HL-60/S4 (cell line): ENCODE measurements at regions not wholly inside any gene's neighbourhood (a gene's known extent, or its start where the extent isn't known, plus 50 kb on each side); places are given as distances from the start of the nearest gene placed in this dataset.
"Not testable (repeated sequence)": the region's sequence is repeated elsewhere in the genome, so short reads cannot be mapped to it uniquely, and the experiment has no call there.

Experiments used
- in situ Hi-C: fragments of 300-500 bp; cut with MboI; formaldehyde crosslinking; loops from 2 replicates; pipeline ENCODE4 v1.14.3; 2022; ENCODE audit warnings: low sequenced_read_pairs

GRCh38 chr4:111919639-111920038 is 225.6 kb upstream of the FAM241A start:
- in situ Hi-C loops, result no loop called here

- in situ Hi-C loops, result no loop called here
These were observed 223.5 kb upstream of the FAM241A start for GRCh38 chr4:111921714-111922113.

DNA sequence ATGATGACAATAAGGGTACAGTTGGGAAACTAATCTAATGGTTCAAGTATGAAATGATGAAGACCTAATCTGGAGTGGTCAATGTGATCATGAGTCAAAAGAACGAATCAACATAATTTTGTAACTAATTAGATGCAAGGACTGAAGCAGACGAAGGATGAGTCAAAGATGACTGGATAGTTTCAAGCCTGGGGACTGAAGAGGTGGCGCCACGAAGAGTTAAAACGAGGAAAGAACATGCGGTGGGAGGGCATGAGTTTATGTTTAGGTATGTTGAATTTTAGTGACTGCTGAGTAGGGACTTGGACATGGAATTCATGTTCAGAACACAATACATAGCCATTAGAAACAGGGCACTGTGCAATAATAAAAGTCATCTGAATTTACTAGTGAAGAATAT is 221.5 kb upstream of the FAM241A start:
- in situ Hi-C loops, result no loop called here

DNA sequence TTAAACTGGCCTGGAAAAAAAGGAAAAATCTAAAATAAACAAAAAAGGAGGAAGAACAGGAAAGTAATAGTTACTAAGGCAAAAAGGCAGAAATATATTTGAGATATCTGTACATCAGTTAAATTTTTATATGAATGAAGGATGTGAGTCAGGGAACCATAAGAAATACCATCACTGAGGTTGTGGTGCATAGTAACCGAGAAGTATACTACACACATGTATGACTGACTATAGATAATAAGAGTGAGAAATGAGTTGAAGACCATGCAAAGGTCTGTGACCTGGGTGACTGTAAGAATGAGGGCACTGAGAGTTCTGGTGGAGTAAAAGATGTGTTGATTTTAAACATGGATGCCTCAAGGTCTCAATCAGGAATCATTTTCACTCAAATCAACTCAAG is 220.6 kb upstream of the FAM241A start:
- in situ Hi-C loops, result no loop called here

GRCh38 chr4:111930659-111931058 is 214.6 kb upstream of the FAM241A start:
- in situ Hi-C loops, result no loop called here

- in situ Hi-C loops, result no loop called here
These were observed 211.6 kb upstream of the FAM241A start for GRCh38 chr4:111933703-111934102.

DNA sequence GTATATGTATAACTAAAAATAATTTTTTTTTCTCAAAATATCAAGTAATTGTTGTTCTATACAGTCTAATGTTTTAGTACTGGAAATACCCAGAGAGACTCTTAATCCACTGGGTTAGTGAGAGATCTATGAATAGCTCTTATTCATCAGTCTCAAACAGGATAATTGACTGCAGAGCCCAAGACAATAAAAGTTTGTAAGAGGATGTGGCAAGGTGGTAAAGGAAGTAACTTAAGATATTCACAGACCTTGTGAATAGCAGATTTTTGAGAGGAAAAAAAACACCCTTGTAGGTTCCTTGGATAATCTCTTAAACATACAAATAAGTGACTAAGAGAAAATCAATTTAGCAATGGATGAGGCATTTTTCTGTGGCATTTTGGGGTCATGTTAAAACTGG is 210.9 kb upstream of the FAM241A start:
- in situ Hi-C loops, result no loop called here

- in situ Hi-C loops, result no loop called here
These were observed 207.9 kb upstream of the FAM241A start for GRCh38 chr4:111937368-111937767.

DNA sequence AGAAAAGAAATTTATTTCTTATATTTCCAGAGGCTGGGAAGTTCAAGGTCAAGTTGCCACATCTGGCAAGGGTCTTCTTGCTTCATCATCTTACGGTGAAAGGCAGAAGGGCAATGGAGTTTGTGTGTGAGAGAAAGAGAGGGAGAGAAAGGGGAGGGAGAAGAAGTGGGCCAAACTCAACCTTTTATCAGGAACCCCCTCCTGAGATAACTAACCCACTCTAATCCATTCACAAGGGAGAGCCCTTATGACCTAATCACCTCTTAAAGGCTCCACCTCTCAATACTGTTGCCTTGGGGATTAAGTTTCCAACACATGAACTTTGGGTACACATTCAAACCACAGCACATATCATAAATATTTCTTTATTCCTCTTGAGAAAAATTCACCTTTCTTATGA is 203.3 kb upstream of the FAM241A start:
- in situ Hi-C loops, result no loop called here

DNA sequence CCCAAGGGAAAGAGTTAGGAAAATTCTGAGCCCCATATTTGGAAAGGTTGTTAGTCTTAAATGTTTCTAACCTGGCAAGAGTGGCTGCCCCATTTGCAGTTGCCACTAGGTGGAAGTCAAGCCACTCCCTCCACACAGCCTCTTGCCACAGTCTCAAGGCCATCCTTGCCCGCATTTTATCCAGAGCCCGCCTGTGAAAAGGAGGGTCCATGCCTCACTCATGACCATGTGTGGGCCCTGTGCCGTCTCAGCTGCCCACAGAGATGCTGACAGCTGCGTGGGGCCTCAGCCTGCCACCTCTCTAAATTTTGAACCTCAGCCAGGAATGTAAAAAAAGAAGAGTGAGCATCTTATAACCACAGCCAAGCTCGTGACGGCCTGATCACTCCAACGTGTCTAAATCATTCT is 201.5 kb upstream of the FAM241A start:
- in situ Hi-C loops, result no loop called here

- in situ Hi-C loops, result no loop called here
These were observed 200.2 kb upstream of the FAM241A start for GRCh38 chr4:111945014-111945413.

DNA sequence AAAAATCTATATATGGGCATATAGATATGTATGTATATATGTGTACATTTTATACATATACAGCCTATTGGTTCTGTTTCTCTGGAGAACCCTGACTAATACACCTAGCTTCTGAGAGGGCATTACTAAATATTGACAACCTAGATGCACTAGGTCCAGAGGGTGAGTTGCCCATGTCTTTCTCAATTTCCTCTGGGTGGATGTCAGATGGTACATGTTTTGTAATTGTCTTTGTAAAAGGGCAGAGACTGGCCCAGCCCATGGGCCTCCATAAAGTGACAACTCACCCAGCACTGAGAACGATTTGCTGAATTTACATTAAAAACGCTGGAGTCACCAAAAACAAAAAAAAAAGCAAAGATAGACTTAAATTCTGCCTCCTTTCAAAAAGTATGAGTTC is 198.5 kb upstream of the FAM241A start:
- in situ Hi-C loops, result no loop called here

- in situ Hi-C loops, result no loop called here
These were observed 192.6 kb upstream of the FAM241A start for GRCh38 chr4:111952688-111953087.

DNA sequence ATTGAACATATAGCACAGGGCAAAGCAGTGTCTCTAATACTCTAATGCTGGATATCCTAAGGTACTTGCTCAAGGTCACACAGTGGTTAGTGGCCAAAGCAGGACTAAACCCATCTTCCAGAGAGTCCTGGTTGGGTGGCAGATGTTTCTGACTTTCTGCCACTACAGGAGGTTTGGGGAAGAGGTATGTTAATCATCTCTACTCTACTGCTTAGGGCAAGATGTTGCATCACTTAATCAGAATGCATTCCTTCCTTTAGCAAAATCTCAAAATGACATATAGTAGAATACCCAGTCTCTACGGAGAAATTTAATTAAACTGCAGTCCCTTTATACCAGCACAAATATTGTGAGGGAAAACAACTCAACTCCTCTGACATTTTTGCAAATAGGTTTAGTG is 190.7 kb upstream of the FAM241A start:
- in situ Hi-C loops, result no loop called here

GRCh38 chr4:111955001-111955400 is 190.3 kb upstream of the FAM241A start:
- in situ Hi-C loops, result no loop called here

DNA sequence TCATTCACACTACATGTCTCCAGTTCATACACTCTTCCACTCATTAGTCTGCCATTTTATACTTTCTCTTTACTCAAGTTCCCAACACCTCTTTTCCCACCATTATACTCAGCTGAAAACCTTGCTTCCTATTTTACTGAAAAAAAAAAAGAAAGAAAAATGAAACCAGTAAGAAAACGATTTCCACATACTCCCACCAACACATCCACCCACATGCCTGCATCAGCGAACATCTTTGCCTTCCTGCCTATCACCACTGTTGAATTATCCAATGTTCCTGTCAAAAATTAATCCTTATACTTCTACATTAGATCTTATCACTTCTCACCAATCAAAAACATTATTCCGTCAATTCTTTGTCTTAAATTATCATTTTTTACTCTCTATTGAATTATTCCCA is 188.1 kb upstream of the FAM241A start:
- in situ Hi-C loops, result no loop called here

- in situ Hi-C loops, result no loop called here
These were observed 187.3 kb upstream of the FAM241A start for GRCh38 chr4:111957997-111958396.

GRCh38 chr4:111959222-111959621 is 186.0 kb upstream of the FAM241A start:
- in situ Hi-C loops, result no loop called here

GRCh38 chr4:111960241-111960667 is 185.0 kb upstream of the FAM241A start:
- in situ Hi-C loops, result no loop called here

DNA sequence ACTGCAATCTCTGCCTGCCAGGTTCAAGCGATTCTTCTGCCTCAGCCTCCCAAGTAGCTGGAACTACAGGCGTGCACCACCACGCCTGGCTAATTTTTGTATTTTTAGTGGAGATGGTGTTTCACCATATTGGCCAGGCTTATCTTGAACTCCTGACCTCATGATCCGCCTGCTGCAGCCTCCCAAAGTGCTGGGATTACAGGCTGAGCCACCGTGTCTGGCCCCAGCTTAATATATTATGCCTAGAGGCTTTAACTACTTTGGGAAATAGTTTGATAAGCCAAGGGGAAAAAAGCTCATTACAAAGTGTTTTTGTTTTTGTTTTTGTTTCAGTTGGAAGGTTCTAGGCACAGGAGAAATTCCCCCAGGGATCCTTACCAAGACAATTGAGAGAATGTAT is 184.2 kb upstream of the FAM241A start:
- in situ Hi-C loops, result not testable (repeated sequence)

DNA sequence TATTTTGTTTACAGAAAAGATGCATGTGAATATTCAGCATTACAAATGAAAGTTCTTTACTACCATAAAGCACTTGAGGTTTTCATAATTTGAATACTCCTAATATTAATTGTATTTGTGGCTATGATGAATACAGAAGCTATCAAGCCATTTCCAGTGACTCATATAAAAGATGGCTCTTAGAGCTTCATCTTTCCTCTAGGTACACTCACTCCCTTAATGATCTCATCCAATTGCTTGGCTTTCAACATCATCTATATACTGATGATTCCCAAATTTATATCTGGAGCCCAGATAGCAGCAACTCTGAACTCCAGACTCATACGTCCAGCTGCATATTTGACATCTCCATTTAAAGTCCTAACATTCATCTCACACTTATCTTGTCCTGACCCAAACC is 183.4 kb upstream of the FAM241A start:
- in situ Hi-C loops, result no loop called here

DNA sequence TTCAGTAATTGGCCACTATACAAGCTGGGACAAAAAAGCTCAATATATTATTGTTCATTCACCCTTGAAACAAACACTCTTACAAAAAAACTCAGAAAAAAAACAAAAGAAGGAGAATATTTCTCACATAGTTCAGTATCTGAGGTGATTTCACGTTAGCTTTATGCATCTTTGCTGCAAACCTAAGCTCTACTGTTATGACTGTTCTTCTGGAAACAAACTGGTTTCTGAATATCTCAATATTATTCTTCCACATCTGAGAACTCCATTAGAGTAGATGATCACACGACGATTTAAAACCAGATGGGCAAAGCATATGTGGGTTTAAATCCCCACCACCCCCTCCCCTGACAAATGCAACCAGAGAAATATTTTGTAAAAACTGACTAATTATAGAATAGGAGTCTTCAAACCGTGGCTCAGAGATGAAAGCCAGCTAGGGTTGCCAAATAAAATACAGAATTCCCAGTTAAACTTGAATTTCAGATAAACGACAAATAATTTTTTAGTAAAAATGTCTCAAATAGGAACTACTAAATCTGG is 182.0 kb upstream of the FAM241A start:
- in situ Hi-C loops, result no loop called here

GRCh38 chr4:111977419-111977965 is 167.8 kb upstream of the FAM241A start:
- in situ Hi-C loops, result no loop called here
